Activated B cell treated with CpG ODN at 0.5 μM for 24 hours (primary cell): ENCODE measurements at regions not wholly inside any gene's neighbourhood (a gene's known extent, or its start where the extent isn't known, plus 50 kb on each side); places are given as distances from the start of the nearest gene placed in this dataset.

Experiments used
- ATAC-seq: fragments of 200-7000 bp; cut with Tn5 transposase; one replicate; pipeline ENCODE4 v1.10.0; 2021; ENCODE audit warnings: low read depth, mild to moderate bottlenecking, moderate library complexity
- CTCF ChIA-PET: fragments of 350-600 bp; sonication (Branson Sonifier 250); formaldehyde crosslinking; loops from one replicate; lab custom pipeline; 2021; ENCODE audit warnings: antibody characterized with exemption; lab: Charles Lee
- POLR2A ChIA-PET: fragments of 350-600 bp; sonication (Branson Sonifier 250); formaldehyde crosslinking; loops from one replicate; lab custom pipeline; 2021; ENCODE audit warnings: antibody characterized with exemption; lab: Charles Lee
- DNase-seq: peaks from one replicate; pipeline ENCODE4 v3.0.0; 2022
- H3K27ac Mint-ChIP-seq: one replicate; pipeline ENCODE4 v1.8.0; 2020; ENCODE audit warnings: mixed read lengths
- H3K27me3 Mint-ChIP-seq: one replicate; pipeline ENCODE4 v1.8.0; 2021; ENCODE audit warnings: mixed read lengths
- H3K36me3 Mint-ChIP-seq: one replicate; pipeline ENCODE4 v1.8.0; 2021; ENCODE audit warnings: low read depth, mixed read lengths
- H3K4me1 Mint-ChIP-seq: one replicate; pipeline ENCODE4 v1.8.0; 2021; ENCODE audit warnings: mixed read lengths
- H3K4me3 Mint-ChIP-seq: one replicate; pipeline ENCODE4 v1.8.0; 2020; ENCODE audit warnings: mild to moderate bottlenecking, mixed read lengths
- H3K9me3 Mint-ChIP-seq: one replicate; pipeline ENCODE4 v1.8.0; 2020; ENCODE audit warnings: mixed read lengths
- intact Hi-C: fragments of 100-400 bp; cut with micrococcal nuclease; formaldehyde crosslinking; loops from one replicate; pipeline ENCODE4 v1.15.1; 2024
- TF ChIP-seq, protein P1 (sequence below): fragments of 200-600 bp; IDR thresholded peaks from one replicate; pipeline ENCODE4 v1.8.0; 2022; ENCODE audit warnings: antibody characterized with exemption, mild to moderate bottlenecking

DNA sequence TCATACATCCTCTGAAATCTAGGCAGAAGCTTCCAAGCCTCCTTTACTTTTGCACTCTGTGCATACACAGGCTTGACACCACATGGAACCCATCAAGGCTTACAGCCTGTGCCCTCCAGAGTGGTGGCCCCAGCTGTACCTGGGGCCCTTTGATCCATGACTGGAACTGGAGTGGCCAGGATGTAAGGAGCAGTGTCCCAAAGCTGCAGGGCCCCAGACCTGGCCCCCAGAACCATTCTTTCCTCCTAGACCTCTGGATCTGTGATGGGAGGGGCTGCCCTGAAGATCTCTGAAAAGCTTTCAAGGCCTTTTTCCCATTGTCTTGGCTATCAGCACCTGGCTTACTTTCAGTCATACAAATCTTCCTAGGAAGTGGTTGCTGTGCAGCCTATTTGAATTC is 63.1 kb upstream of the NOL4 start:
- Mint-ChIP-seq H3K27me3 (no peaks in the 10 kb centered on the region), H3K4me3 (no peak overlapping the region), H3K4me1 (no peaks in the 10 kb centered on the region), H3K36me3 (no peaks in the 10 kb centered on the region), H3K9me3 (peaks cover 9% of the 10 kb centered on the region), H3K27ac (no peak overlapping the region)
- ATAC-seq (no peak), DNase-seq (no peak)
- TF ChIP-seq, protein P1, sequence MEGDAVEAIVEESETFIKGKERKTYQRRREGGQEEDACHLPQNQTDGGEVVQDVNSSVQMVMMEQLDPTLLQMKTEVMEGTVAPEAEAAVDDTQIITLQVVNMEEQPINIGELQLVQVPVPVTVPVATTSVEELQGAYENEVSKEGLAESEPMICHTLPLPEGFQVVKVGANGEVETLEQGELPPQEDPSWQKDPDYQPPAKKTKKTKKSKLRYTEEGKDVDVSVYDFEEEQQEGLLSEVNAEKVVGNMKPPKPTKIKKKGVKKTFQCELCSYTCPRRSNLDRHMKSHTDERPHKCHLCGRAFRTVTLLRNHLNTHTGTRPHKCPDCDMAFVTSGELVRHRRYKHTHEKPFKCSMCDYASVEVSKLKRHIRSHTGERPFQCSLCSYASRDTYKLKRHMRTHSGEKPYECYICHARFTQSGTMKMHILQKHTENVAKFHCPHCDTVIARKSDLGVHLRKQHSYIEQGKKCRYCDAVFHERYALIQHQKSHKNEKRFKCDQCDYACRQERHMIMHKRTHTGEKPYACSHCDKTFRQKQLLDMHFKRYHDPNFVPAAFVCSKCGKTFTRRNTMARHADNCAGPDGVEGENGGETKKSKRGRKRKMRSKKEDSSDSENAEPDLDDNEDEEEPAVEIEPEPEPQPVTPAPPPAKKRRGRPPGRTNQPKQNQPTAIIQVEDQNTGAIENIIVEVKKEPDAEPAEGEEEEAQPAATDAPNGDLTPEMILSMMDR = no peak
- ChIA-PET POLR2A (no interaction called here), CTCF (no interaction called here)
- intact Hi-C loops = no loop called here

- ChIA-PET CTCF (no interaction called here), POLR2A (no interaction called here)
- ATAC-seq (no peak), DNase-seq (no peak)
- no peaks in the 10 kb centered on the region for H3K36me3 Mint-ChIP-seq
- intact Hi-C loops = no loop called here
- TF ChIP-seq, protein P1 = no peak
- H3K4me1 Mint-ChIP-seq = no peaks in the 10 kb centered on the region
- peaks cover 7% of the 10 kb centered on the region for H3K9me3 Mint-ChIP-seq
- no peak overlapping the region for H3K4me3 Mint-ChIP-seq
- no peaks in the 10 kb centered on the region for H3K27me3 Mint-ChIP-seq
- H3K27ac Mint-ChIP-seq = no peak overlapping the region
Measured at GRCh38 chr18:34292594-34292993, 67.9 kb upstream of the NOL4 start.

DNA sequence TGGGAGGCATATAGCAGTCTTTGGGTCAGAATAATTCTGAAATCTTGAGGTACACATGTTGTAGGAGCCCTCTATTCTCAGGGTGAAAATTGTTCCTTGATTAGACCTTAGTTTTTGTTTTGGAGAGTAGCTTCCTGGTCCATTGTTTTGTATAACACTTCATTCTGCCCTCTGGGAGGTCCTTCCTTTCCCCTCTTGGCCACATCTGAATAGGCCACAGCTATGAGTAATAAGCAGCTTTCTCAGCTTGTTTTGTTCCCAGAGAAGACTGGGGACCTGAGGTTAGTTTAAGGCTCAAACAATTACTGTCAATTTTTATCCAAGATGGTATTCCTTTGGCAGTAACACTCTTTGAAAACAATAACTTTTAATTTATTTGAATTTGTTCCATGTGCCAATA is 72.6 kb upstream of the NOL4 start:
- no peaks in the 10 kb centered on the region for H3K9me3 Mint-ChIP-seq
- ATAC-seq (no peak), DNase-seq (no peak)
- TF ChIP-seq, protein P1 = no peak
- no peaks in the 10 kb centered on the region for H3K27me3 Mint-ChIP-seq
- no peaks in the 10 kb centered on the region for H3K36me3 Mint-ChIP-seq
- H3K4me1 Mint-ChIP-seq = no peaks in the 10 kb centered on the region
- no peak overlapping the region for H3K27ac Mint-ChIP-seq
- ChIA-PET CTCF (no interaction called here), POLR2A (no interaction called here)
- intact Hi-C loops = no loop called here
- no peak overlapping the region for H3K4me3 Mint-ChIP-seq

DNA sequence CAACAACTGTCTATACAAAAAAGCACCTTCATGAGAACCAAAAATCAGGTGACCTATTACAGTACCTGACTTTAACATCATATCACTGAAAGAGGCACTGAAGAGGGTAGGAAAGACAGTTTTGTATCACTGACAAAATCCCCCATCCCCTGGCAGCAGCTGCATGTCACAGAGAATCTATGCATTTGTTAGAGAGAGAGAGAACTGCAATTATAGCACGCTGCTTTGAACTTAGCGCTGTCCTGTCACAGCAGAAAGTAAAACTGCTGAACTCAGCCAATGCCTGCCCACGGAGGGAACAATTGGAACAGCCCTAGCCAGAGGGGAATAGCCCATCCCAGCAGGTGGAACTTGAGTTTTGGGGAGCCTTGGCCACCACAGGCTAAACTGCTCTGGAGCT is 75.1 kb upstream of the NOL4 start:
- ATAC-seq (no peak), DNase-seq (no peak)
- H3K36me3 Mint-ChIP-seq = no peaks in the 10 kb centered on the region
- POLR2A ChIA-PET = no interaction called here
- TF ChIP-seq, protein P1 = no peak
- no peak overlapping the region for H3K4me3 Mint-ChIP-seq
- H3K27me3 Mint-ChIP-seq = no peaks in the 10 kb centered on the region
- H3K4me1 Mint-ChIP-seq = no peaks in the 10 kb centered on the region
- peaks cover 3% of the 10 kb centered on the region for H3K9me3 Mint-ChIP-seq
- intact Hi-C loops = no loop called here
- no peak overlapping the region for H3K27ac Mint-ChIP-seq
- CTCF ChIA-PET = no interaction called here

DNA sequence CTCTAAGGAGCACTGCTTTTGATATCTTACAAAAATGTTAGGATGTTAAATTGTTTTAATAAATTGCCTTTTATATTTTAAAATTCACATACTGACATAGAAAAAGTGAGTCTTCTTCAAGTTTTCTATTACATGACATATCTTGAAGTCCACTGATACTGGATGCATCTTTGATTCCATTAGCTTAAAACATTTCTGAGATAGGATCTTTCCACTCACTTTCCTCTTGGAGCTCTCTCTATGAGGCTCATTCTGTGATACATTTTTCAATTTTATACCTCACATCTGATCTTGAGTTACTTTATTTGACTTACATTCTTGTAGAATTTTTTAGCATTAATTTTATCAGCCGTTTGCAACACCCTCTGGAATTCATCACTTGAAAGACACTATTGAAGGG is 86.8 kb upstream of the NOL4 start:
- Mint-ChIP-seq H3K4me3 (no peak overlapping the region), H3K36me3 (no peaks in the 10 kb centered on the region), H3K4me1 (no peaks in the 10 kb centered on the region), H3K27ac (no peak overlapping the region), H3K9me3 (no peaks in the 10 kb centered on the region), H3K27me3 (no peaks in the 10 kb centered on the region)
- POLR2A ChIA-PET = no interaction called here
- DNase-seq (no peak), ATAC-seq (no peak)
- TF ChIP-seq, protein P1 = no peak
- CTCF ChIA-PET = no interaction called here
- intact Hi-C loops = no loop called here
